Uterus (tissue), 3 donors: ENCODE measurements at regions not wholly inside any gene's neighbourhood (a gene's known extent, or its start where the extent isn't known, plus 50 kb on each side); places are given as distances from the start of the nearest gene placed in this dataset.
"Not testable (repeated sequence)": the region's sequence is repeated elsewhere in the genome, so short reads cannot be mapped to it uniquely, and the experiment has no call there.

Experiments
- DNase-seq, 2 donors: peaks; one replicate each; pipeline ENCODE4 v3.0.0-alpha.2; 2019 to 2020
- H3K27ac ChIP-seq, 2 donors: fragments of 200-600 bp; sonication (generic); 1 replicate in 1 of 2; 2 replicates in 1 of 2; pipeline ENCODE4 v1.5.1; 2016 to 2018
- H3K27me3 ChIP-seq, 2 donors: fragments of 200-600 bp; sonication (generic); one replicate each; pipeline ENCODE4 v1.5.1; 2018 to 2019; ENCODE audit warnings: control low read depth in 1 of 2
- H3K36me3 ChIP-seq, 2 donors: fragments of 200-600 bp; sonication (generic); one replicate each; pipeline ENCODE4 v1.5.1; 2019; ENCODE audit warnings: control low read depth in 1 of 2
- H3K4me1 ChIP-seq, 2 donors: fragments of 200-600 bp; sonication (generic); one replicate each; pipeline ENCODE4 v1.5.1; 2018 to 2019; ENCODE audit warnings: control low read depth in 1 of 2
- H3K4me3 ChIP-seq, 2 donors: fragments of 200-600 bp; sonication (generic); 1 replicate in 1 of 2; 2 replicates in 1 of 2; pipeline ENCODE4 v1.5.1; 2018 to 2019; ENCODE audit warnings: mild to moderate bottlenecking in 1 of 2
- H3K9me3 ChIP-seq, 2 donors: fragments of 200-600 bp; sonication (generic); one replicate each; pipeline ENCODE4 v1.5.1; 2019; ENCODE audit warnings: control low read depth in 1 of 2
- POLR2A ChIP-seq, 2 donors: fragments of 450-650 bp; IDR thresholded peaks; one replicate each; pipeline ENCODE4 v1.6.1; 2016; ENCODE audit warnings: antibody characterized with exemption in 2 of 2, mild to moderate bottlenecking in 1 of 2, moderate library complexity in 1 of 2
- intact Hi-C: fragments of 100-400 bp; cut with DNase I; formaldehyde crosslinking; loops from one replicate; pipeline ENCODE4 v1.15.1; 2023; ENCODE audit warnings: low total_unique reads
- TF ChIP-seq, protein P1 (sequence below), 4 experiments: fragments of 200-600 bp in 2 of 4; fragments of 450-650 bp in 2 of 4; sonication (generic) in 2 of 4; IDR thresholded peaks; one replicate each; pipeline ENCODE4 v1.5.1; 2016 to 2019; ENCODE audit warnings: antibody characterized with exemption in 4 of 4, mild to moderate bottlenecking in 2 of 4, moderate library complexity in 1 of 4
- donor health status: DM: yes; HTN: yes; CAD: no.

DNA sequence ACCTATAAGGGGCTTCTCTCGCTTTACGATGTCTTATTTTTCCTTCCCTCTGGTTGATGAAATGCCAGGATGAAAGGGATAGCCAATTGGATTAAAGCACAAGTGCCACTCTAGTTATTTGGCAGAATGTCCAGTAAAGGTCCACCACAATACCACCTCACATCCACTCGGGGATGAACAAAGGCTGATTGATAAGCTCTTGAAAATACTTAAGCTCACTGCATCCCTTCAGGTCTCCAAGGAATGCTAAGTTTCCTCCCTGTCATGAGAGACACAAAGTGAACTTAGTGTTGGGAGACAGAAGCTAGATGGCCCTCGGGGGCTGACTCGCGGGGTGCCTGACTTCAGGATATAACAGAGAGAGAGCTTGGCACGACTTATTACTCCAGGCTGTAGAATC lies 185.9 kb upstream of the ZNF644 start:
- H3K4me3 ChIP-seq, intact Hi-C loops, H3K4me1 ChIP-seq, H3K36me3 ChIP-seq, DNase-seq, H3K27me3 ChIP-seq, H3K27ac ChIP-seq, H3K9me3 ChIP-seq: not testable (repeated sequence)

DNA sequence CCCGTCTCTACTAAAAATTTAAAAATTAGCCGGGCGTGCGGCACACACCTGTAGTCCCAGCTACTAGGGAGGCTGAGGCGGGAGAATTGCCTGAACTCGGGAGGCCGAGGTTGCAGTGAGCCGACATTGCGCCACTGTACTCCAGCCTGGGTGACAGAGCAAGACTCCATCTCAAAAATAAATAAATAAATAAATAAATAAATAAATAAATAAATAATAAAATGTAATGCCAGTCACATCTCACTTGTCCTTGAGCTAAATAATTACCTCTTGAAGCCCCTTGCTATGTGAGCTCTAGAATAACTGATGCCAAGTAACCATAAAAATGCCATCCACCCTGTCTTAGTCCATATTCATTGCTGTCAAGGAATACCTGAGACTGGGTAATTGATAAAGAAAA lies 182.3 kb upstream of the ZNF644 start:
- intact Hi-C loops, H3K27ac ChIP-seq, DNase-seq, H3K36me3 ChIP-seq, H3K4me1 ChIP-seq, H3K9me3 ChIP-seq, H3K4me3 ChIP-seq, H3K27me3 ChIP-seq: not testable (repeated sequence)

DNA sequence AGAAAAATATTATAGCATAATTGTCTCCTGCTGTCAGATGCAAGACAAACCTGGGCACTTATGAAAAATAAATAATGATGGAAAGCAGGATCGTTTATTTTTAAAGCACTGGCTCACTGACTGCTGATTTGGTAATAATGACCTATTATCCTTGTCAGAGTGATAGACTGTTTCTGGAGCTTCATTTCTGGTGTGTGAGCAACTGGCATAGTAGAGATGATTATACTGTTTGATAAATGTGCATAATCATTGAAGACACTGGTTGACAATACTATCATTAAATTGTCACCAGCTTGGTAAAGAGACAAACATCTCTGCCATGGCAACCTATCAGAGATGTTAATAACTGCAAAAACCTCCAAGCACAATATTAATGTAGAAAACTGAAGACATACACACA lies 179.9 kb upstream of the ZNF644 start:
- Histone ChIP-seq H3K27me3 (no peaks in the 10 kb centered on the region), H3K4me3 (no peak overlapping the region), H3K4me1 (no peaks in the 10 kb centered on the region), H3K27ac (no peak overlapping the region), H3K36me3 (no peaks in the 10 kb centered on the region), H3K9me3 (no peaks in the 10 kb centered on the region)
- intact Hi-C loops, result no loop called here
- TF ChIP-seq, protein P1, sequence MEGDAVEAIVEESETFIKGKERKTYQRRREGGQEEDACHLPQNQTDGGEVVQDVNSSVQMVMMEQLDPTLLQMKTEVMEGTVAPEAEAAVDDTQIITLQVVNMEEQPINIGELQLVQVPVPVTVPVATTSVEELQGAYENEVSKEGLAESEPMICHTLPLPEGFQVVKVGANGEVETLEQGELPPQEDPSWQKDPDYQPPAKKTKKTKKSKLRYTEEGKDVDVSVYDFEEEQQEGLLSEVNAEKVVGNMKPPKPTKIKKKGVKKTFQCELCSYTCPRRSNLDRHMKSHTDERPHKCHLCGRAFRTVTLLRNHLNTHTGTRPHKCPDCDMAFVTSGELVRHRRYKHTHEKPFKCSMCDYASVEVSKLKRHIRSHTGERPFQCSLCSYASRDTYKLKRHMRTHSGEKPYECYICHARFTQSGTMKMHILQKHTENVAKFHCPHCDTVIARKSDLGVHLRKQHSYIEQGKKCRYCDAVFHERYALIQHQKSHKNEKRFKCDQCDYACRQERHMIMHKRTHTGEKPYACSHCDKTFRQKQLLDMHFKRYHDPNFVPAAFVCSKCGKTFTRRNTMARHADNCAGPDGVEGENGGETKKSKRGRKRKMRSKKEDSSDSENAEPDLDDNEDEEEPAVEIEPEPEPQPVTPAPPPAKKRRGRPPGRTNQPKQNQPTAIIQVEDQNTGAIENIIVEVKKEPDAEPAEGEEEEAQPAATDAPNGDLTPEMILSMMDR (IDR thresholded peaks at IDR 0.05), result no peak
- TF ChIP-seq POLR2A (IDR thresholded peaks at IDR 0.05), result no peak
- DNase-seq, result no peak

DNA sequence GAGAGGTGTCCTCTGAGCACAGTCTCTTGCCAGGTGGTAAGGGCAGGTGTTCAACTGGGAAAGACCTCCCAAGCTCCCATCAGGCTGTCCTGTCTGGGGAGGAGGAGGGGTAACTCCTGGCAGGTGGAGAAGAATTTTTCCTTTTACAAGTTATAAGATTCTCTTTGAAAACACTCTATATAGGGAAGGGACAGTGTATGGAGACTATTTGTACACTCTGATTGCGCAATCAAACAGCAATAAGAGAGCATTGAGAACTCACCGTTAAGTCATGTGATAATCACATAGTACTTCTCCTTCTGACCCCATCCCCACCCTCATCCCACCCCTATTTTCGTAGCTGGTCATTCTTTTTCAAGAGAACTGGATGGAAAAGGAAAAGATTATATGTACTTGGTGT lies 179.3 kb upstream of the ZNF644 start:
- Histone ChIP-seq H3K36me3 (no peaks in the 10 kb centered on the region), H3K27me3 (no peaks in the 10 kb centered on the region), H3K4me3 (no peak overlapping the region), H3K4me1 (no peaks in the 10 kb centered on the region), H3K27ac (no peak overlapping the region), H3K9me3 (no peaks in the 10 kb centered on the region)
- intact Hi-C loops, result no loop called here
- no peak for TF ChIP-seq POLR2A (IDR thresholded peaks at IDR 0.05)
- TF ChIP-seq, protein P1 (IDR thresholded peaks at IDR 0.05), result no peak
- no peak for DNase-seq

DNA sequence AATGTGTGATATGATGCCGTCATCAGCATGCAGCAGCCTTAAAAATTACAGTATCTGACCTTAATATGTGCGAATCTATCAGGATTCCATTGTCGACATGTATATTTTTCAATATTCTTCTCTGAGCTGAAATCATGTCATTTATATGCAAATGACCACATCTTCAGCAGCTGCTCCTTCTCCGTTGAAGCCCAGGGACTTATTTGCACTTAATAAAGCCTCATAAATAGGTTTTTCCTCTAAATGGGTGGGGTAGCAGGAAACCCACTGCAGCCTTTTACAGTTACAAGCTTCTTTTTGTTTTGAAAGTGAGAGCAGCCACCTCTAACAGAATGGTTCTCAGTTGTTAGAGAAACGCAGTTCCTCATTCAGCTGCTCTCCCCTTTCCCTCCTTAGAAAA lies 178.8 kb upstream of the ZNF644 start:
- no peak for TF ChIP-seq POLR2A (IDR thresholded peaks at IDR 0.05)
- TF ChIP-seq, protein P1 (IDR thresholded peaks at IDR 0.05), result no peak
- no peaks in the 10 kb centered on the region for H3K9me3 ChIP-seq
- intact Hi-C loops, result no loop called here

DNA sequence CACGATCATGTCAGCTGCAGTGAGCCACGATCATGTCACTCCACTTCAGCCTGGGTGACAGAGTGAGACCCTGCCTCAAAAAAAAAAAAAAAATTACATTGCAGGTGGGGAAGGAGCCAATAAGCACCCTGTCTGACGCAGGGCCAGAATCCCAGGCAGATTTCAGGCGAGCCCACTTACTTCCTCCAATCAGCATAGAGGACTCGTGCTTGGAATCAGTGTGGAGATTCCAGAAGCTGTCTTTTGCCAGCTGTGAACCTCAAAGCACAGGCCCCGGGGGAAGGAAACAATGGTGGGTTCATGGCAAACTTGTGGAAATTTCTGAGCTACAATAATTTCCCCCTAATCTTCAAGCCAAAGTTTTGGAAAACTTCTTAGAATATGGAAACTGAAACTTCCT lies 178.2 kb upstream of the ZNF644 start:
- TF ChIP-seq, protein P1 (IDR thresholded peaks at IDR 0.05), result no peak
- no peak for TF ChIP-seq POLR2A (IDR thresholded peaks at IDR 0.05)

More for the DNA sequence above, 178.8 kb upstream of the ZNF644 start:
- Histone ChIP-seq H3K27me3 (no peaks in the 10 kb centered on the region), H3K4me1 (no peaks in the 10 kb centered on the region), H3K4me3 (no peak overlapping the region), H3K36me3 (no peaks in the 10 kb centered on the region), H3K27ac (no peak overlapping the region)
- no peak for DNase-seq

More for the DNA sequence above, 178.2 kb upstream of the ZNF644 start:
- Histone ChIP-seq H3K36me3 (no peaks in the 10 kb centered on the region), H3K4me1 (no peaks in the 10 kb centered on the region), H3K27ac (no peak overlapping the region), H3K4me3 (no peak overlapping the region), H3K9me3 (no peaks in the 10 kb centered on the region), H3K27me3 (no peaks in the 10 kb centered on the region)
- intact Hi-C loops, result no loop called here
- no peak for DNase-seq
